ENCODE measurements at regions not wholly inside any gene's neighbourhood (a gene's known extent, or its start where the extent isn't known, plus 50 kb on each side); places are given as distances from the start of the nearest gene placed in this dataset.

- H3K79me2 ChIP-seq (ENCODE audit: insufficient read depth, low read depth), result no peaks in the 10 kb centered on the region
- H3K36me3 ChIP-seq (ENCODE audit: insufficient read depth), result no peaks in the 10 kb centered on the region
- H4K20me1 ChIP-seq (ENCODE audit: insufficient read depth), result no peaks in the 10 kb centered on the region
- H3K4me2 ChIP-seq, result no peak overlapping the region
- no peaks in the 10 kb centered on the region for H3K4me1 ChIP-seq (ENCODE audit: low read depth, poor library complexity, severe bottlenecking)
- H3K4me3 ChIP-seq (IDR thresholded peaks at IDR 0.05; ENCODE audit: insufficient read depth, low read depth, low read length), result no peak overlapping the region
- no peak overlapping the region for H2AFZ ChIP-seq (ENCODE audit: low read depth)
- TF ChIP-seq CTCF (conservative IDR thresholded peaks at IDR 0.05; ENCODE audit: low read depth, low read length), result no peak
- H3K27ac ChIP-seq, result no peak overlapping the region
- no peaks in the 10 kb centered on the region for H3K27me3 ChIP-seq (ENCODE audit: insufficient read depth, low read depth)
- H3K9ac ChIP-seq, result no peak overlapping the region
Measured at GRCh38 chr4:53866055-53866454, 198.3 kb downstream of the CHIC2 start.

- Histone ChIP-seq H4K20me1 (ENCODE audit: insufficient read depth) (no peaks in the 10 kb centered on the region), H3K36me3 (ENCODE audit: insufficient read depth) (no peaks in the 10 kb centered on the region), H3K79me2 (ENCODE audit: insufficient read depth, low read depth) (no peaks in the 10 kb centered on the region), H3K9ac (no peak overlapping the region), H3K27me3 (ENCODE audit: insufficient read depth, low read depth) (no peaks in the 10 kb centered on the region), H3K27ac (no peak overlapping the region), H3K4me1 (ENCODE audit: low read depth, poor library complexity, severe bottlenecking) (no peaks in the 10 kb centered on the region), H3K4me3 (IDR thresholded peaks at IDR 0.05; ENCODE audit: insufficient read depth, low read depth, low read length) (no peak overlapping the region), H3K4me2 (no peak overlapping the region), H2AFZ (ENCODE audit: low read depth) (no peak overlapping the region)
- TF ChIP-seq CTCF (conservative IDR thresholded peaks at IDR 0.05; ENCODE audit: low read depth, low read length), result no peak
Measured at GRCh38 chr4:53865054-53865453, 199.4 kb downstream of the CHIC2 start.

- Histone ChIP-seq H3K27me3 (ENCODE audit: insufficient read depth, low read depth) (no peaks in the 10 kb centered on the region), H3K27ac (no peak overlapping the region), H3K4me1 (ENCODE audit: low read depth, poor library complexity, severe bottlenecking) (no peaks in the 10 kb centered on the region), H4K20me1 (ENCODE audit: insufficient read depth) (no peaks in the 10 kb centered on the region), H3K4me3 (IDR thresholded peaks at IDR 0.05; ENCODE audit: insufficient read depth, low read depth, low read length) (no peak overlapping the region), H2AFZ (ENCODE audit: low read depth) (no peak overlapping the region), H3K9ac (no peak overlapping the region), H3K4me2 (no peak overlapping the region), H3K79me2 (ENCODE audit: insufficient read depth, low read depth) (no peaks in the 10 kb centered on the region), H3K36me3 (ENCODE audit: insufficient read depth) (no peaks in the 10 kb centered on the region)
- no peak for TF ChIP-seq CTCF (conservative IDR thresholded peaks at IDR 0.05; ENCODE audit: low read depth, low read length)
Measured at GRCh38 chr4:53863736-53864365, 200.6 kb downstream of the CHIC2 start.

- no peak overlapping the region for H3K4me3 ChIP-seq (IDR thresholded peaks at IDR 0.05; ENCODE audit: insufficient read depth, low read depth, low read length)
- no peaks in the 10 kb centered on the region for H3K27me3 ChIP-seq (ENCODE audit: insufficient read depth, low read depth)
- H3K4me2 ChIP-seq, result no peak overlapping the region
- no peak overlapping the region for H2AFZ ChIP-seq (ENCODE audit: low read depth)
- no peaks in the 10 kb centered on the region for H3K4me1 ChIP-seq (ENCODE audit: low read depth, poor library complexity, severe bottlenecking)
- H3K27ac ChIP-seq, result no peak overlapping the region
- no peak for TF ChIP-seq CTCF (conservative IDR thresholded peaks at IDR 0.05; ENCODE audit: low read depth, low read length)
- H4K20me1 ChIP-seq (ENCODE audit: insufficient read depth), result no peaks in the 10 kb centered on the region
- no peaks in the 10 kb centered on the region for H3K79me2 ChIP-seq (ENCODE audit: insufficient read depth, low read depth)
- no peak overlapping the region for H3K9ac ChIP-seq
- no peaks in the 10 kb centered on the region for H3K36me3 ChIP-seq (ENCODE audit: insufficient read depth)
Measured at GRCh38 chr4:53863158-53863557, 201.2 kb downstream of the CHIC2 start.
